Keratinocyte (primary cell): ENCODE measurements at regions not wholly inside any gene's neighbourhood (a gene's known extent, or its start where the extent isn't known, plus 50 kb on each side); places are given as distances from the start of the nearest gene placed in this dataset.

Experiments
- CTCF ChIP-seq, 3 experiments: IDR thresholded peaks in 1 of 3; conservative IDR thresholded peaks in 1 of 3; optimal IDR thresholded peaks in 1 of 3; 2 replicates in 2 of 3; 3 replicates in 1 of 3; pipeline versions ENCODE3 to v1.5.1; 2011; ENCODE audit warnings: low read length in 3 of 3, mild to moderate bottlenecking in 3 of 3, moderate library complexity in 2 of 3, control low read depth in 1 of 3, inconsistent platforms in 1 of 3; ENCODE audit not compliant: insufficient read depth in 2 of 3; ENCODE audit errors: extremely low read depth in 1 of 3
- EZH2 ChIP-seq: IDR thresholded peaks from one replicate; pipeline ENCODE4 v1.6.1; 2012; ENCODE audit warnings: inconsistent platforms, mild to moderate bottlenecking, low read length, moderate library complexity

GRCh38 chr18:60117321-60117720, 217.5 kb downstream of the PMAIP1 start:
- TF ChIP-seq EZH2, result no peak
- TF ChIP-seq CTCF (optimal IDR thresholded peaks at IDR 0.05 in 1 of 3, IDR thresholded peaks at IDR 0.05 in 1 of 3, conservative IDR thresholded peaks at IDR 0.05 in 1 of 3; ENCODE audit: extremely low read depth in 1 of 3, insufficient read depth in 2 of 3, low read length in 3 of 3), result no peak
